ENCODE measurements at regions not wholly inside any gene's neighbourhood (a gene's known extent, or its start where the extent isn't known, plus 50 kb on each side); places are given as distances from the start of the nearest gene placed in this dataset.

DNA sequence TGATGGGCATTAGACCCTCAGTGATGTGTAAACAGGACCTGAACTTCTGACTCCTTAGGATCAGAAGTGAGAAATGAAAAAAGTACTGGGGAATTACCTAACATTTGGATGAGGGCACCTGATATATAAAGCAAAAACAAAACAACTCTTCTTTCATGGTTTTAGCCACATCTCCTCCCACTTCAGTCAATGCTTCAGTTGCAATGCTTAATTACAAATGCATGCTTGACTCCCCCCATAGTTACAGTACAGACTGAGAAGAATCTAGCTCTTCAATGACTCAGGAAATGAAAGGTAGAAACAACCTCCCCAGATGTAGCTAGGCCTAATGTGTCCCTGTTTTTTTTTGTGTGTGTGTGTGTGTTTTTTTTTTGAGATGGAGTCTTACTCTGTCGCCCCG, 276.8 kb upstream of the POU3F3 start (continued):
- no peak for TF ChIP-seq REST (IDR thresholded peaks at IDR 0.05; ENCODE audit: low read depth)

DNA sequence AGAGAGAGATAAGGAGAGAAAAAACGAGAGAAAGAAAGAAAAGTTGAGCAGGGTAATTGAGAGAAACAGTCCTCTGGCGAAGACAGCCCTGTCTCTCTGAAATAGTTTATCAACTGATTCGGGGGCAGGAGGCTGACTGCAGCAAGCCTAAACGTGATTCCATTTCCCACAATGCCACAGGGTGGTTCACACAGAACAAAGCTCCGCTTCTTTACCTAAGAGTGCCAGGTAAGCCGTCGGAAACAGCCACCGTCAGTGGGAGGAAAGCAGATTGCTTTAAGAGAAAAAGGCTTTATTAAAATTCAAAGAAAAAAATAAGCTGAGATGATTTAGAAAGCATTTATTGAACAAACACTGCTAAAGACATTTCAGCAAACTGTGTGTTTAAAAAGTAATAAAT, 271.4 kb upstream of the POU3F3 start:
- ATAC-seq (no peak), DNase-seq (ENCODE audit: low read depth, low spot score) (no peak)
- Histone ChIP-seq H3K27ac (ENCODE audit: low read depth, low read length) (no peak overlapping the region), H4K20me1 (ENCODE audit: insufficient read depth) (no peaks in the 10 kb centered on the region), H3K4me2 (ENCODE audit: low read length) (no peak overlapping the region), H3K9me2 (ENCODE audit: insufficient read depth) (no peaks in the 10 kb centered on the region), H3K79me2 (ENCODE audit: insufficient read depth, low read length) (no peaks in the 10 kb centered on the region), H3K9me3 (ENCODE audit: control insufficient read depth in 1 of 2, insufficient read depth in 1 of 2, low read depth in 1 of 2, low read length in 2 of 2) (no peaks in the 10 kb centered on the region), H3K9ac (ENCODE audit: low read length) (no peak overlapping the region), H3K4me3 (replicated peaks in 1 of 2; ENCODE audit: low read depth in 1 of 2, low read length in 2 of 2) (no peak overlapping the region), H3K27me3 (ENCODE audit: insufficient read depth, low read length) (no peaks in the 10 kb centered on the region), H3K4me1 (ENCODE audit: control insufficient read depth in 1 of 2, insufficient read depth in 2 of 2, low read length in 2 of 2) (no peaks in the 10 kb centered on the region), H2AFZ (ENCODE audit: low read depth, low read length, poor library complexity, severe bottlenecking) (no peak overlapping the region), H3K36me3 (ENCODE audit: control insufficient read depth in 1 of 2, insufficient read depth in 2 of 2, low read length in 2 of 2) (no peaks in the 10 kb centered on the region)
- ChIA-PET POLR2A (no interaction called here), CTCF (no interaction called here), RAD21 (ENCODE audit: low non-redundant PET in 1 of 2, low total read pairs in 2 of 2, uncharacterized antibody in 2 of 2, unreplicated experiment in 2 of 2) (no interaction called here)
- intact Hi-C loops (cut with micrococcal nuclease), result no loop called here
- no TSS peak for BruUV-seq (replicated peaks)
- TF ChIP-seq YY1 (IDR thresholded peaks at IDR 0.05; ENCODE audit: extremely low read depth, insufficient replicate concordance, low read depth, low read length) (no peak), POLR2A (IDR thresholded peaks at IDR 0.05; ENCODE audit: borderline replicate concordance, extremely low read depth, insufficient read depth, insufficient read length) (no peak), CBX3 (IDR thresholded peaks at IDR 0.05; ENCODE audit: low read depth) (no peak), ZFX (IDR thresholded peaks at IDR 0.05) (no peak), POLR2AphosphoS5 (IDR thresholded peaks at IDR 0.05; ENCODE audit: low read depth, low read length) (no peak), ELF1 (IDR thresholded peaks at IDR 0.05; ENCODE audit: borderline replicate concordance, low read depth) (no peak), SIN3A (IDR thresholded peaks at IDR 0.05; ENCODE audit: low read depth) (no peak), EZH2phosphoT487 (IDR thresholded peaks at IDR 0.05; ENCODE audit: borderline replicate concordance) (no peak), JUND (IDR thresholded peaks at IDR 0.05) (no peak), ATF3 (IDR thresholded peaks at IDR 0.05) (no peak), ZNF274 (IDR thresholded peaks at IDR 0.05; ENCODE audit: low read depth, low read length) (no peak), EGR1 (IDR thresholded peaks at IDR 0.05; ENCODE audit: low read depth) (no peak), EZH2 (IDR thresholded peaks at IDR 0.05) (no peak), SP1 (IDR thresholded peaks at IDR 0.05; ENCODE audit: low read depth) (no peak), TCF7L2 (IDR thresholded peaks at IDR 0.05; ENCODE audit: borderline replicate concordance, extremely low read depth, insufficient read depth, insufficient read length) (no peak), CTCF (IDR thresholded peaks at IDR 0.05 in 2 of 3, conservative IDR thresholded peaks at IDR 0.05 in 1 of 3; ENCODE audit: borderline replicate concordance in 1 of 3, insufficient read depth in 1 of 3, low read depth in 2 of 3, low read length in 2 of 3) (no peak), REST (IDR thresholded peaks at IDR 0.05; ENCODE audit: low read depth) (no peak)
- TF ChIP-seq, protein P1, sequence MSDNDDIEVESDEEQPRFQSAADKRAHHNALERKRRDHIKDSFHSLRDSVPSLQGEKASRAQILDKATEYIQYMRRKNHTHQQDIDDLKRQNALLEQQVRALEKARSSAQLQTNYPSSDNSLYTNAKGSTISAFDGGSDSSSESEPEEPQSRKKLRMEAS (IDR thresholded peaks at IDR 0.05), result no peak
